Upper lobe of right lung (tissue), 1 donor: ENCODE measurements at regions not wholly inside any gene's neighbourhood (a gene's known extent, or its start where the extent isn't known, plus 50 kb on each side); places are given as distances from the start of the nearest gene placed in this dataset.
A peak's percentile ranks its signal among the peaks of the same experiment; 100 is the strongest.

ENCODE experiments used
- ATAC-seq: fragments of 200-7000 bp; cut with Tn5 transposase; one replicate; pipeline ENCODE4 v1.9.1; 2020; ENCODE audit warnings: mild to moderate bottlenecking, moderate library complexity
- DNase-seq: peaks from one replicate; pipeline ENCODE4 v3.0.0-alpha.2; 2020
- H3K27ac ChIP-seq: fragments of 200-600 bp; one replicate; pipeline ENCODE4 v1.8.0; 2022
- H3K27me3 ChIP-seq: fragments of 200-600 bp; one replicate; pipeline ENCODE4 v1.8.0; 2022; ENCODE audit warnings: mild to moderate bottlenecking
- H3K36me3 ChIP-seq: fragments of 200-600 bp; one replicate; pipeline ENCODE4 v1.8.0; 2022
- H3K4me1 ChIP-seq: fragments of 200-600 bp; one replicate; pipeline ENCODE4 v1.8.0; 2022
- H3K4me3 ChIP-seq: fragments of 200-600 bp; one replicate; pipeline ENCODE4 v1.8.0; 2022; ENCODE audit warnings: mild to moderate bottlenecking
- H3K9me3 ChIP-seq: fragments of 200-600 bp; one replicate; pipeline ENCODE4 v1.8.0; 2022
- CTCF ChIP-seq: fragments of 200-600 bp; IDR thresholded peaks from one replicate; pipeline ENCODE4 v1.8.0; 2022; ENCODE audit warnings: antibody characterized with exemption
- intact Hi-C: fragments of 100-400 bp; cut with DNase I; formaldehyde crosslinking; loops from one replicate; pipeline ENCODE4 v1.11.0; 2022
- donor health status: DM: no; HTN: yes; CAD: no; lungs with severe emphysema.

GRCh38 chr14:22008766-22009165 lies 335.1 kb upstream of the OR4E1 start:
- Histone ChIP-seq H3K9me3 (no peaks in the 10 kb centered on the region), H3K27me3 (no peaks in the 10 kb centered on the region), H3K4me3 (no peak overlapping the region), H3K36me3 (no peaks in the 10 kb centered on the region), H3K27ac (no peak overlapping the region), H3K4me1 (peaks cover 12% of the 10 kb centered on the region)
- ATAC-seq = no peak
- no peak for DNase-seq
- no peak for TF ChIP-seq CTCF
- intact Hi-C loops = no loop called here

DNA sequence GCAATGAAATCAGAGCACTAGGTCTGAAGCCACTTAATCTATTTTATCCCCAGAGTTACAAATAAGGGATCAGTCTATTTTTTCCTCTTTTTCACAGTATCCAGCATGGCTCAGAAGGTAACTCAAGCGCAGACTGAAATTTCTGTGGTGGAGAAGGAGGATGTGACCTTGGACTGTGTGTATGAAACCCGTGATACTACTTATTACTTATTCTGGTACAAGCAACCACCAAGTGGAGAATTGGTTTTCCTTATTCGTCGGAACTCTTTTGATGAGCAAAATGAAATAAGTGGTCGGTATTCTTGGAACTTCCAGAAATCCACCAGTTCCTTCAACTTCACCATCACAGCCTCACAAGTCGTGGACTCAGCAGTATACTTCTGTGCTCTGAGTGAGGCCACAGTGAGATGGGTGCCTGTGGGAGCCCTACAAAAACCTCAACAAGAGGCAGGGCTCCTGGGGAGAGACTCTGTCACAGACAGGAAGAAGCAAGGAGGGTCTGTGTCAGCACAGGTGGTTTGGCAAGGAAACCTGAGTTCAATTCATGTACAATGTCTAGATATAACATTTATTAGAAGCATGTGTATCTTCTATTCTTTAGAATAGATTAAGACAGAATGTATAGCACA lies 334.3 kb upstream of the OR4E1 start:
- no peak for TF ChIP-seq CTCF
- no peak overlapping the region for H3K4me3 ChIP-seq
- no peaks in the 10 kb centered on the region for H3K9me3 ChIP-seq
- no peaks in the 10 kb centered on the region for H3K36me3 ChIP-seq
- no peak for DNase-seq
- peaks cover 12% of the 10 kb centered on the region for H3K4me1 ChIP-seq
- H3K27ac ChIP-seq = no peak overlapping the region
- no peaks in the 10 kb centered on the region for H3K27me3 ChIP-seq
- intact Hi-C loops = no loop called here
- no peak for ATAC-seq

DNA sequence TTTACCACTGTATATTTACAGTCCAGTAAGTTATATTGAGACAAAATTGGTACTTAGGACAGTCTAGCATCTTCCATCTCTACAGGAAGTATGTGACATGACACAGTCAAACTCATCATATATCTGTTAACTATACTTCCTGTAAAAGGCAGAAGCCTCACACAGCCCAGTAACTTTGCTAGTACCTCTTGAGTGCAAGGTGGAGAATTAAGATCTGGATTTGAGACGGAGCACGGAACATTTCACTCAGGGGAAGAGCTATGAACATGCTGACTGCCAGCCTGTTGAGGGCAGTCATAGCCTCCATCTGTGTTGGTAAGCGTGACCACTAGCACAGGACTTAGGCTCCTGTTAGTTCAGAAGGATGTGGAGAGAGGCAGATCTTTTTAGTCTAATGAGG lies 333.7 kb upstream of the OR4E1 start:
- Histone ChIP-seq H3K27ac (no peak overlapping the region), H3K4me1 (peaks cover 12% of the 10 kb centered on the region), H3K27me3 (no peaks in the 10 kb centered on the region), H3K4me3 (no peak overlapping the region), H3K9me3 (no peaks in the 10 kb centered on the region), H3K36me3 (no peaks in the 10 kb centered on the region)
- DNase-seq (no peak), ATAC-seq (no peak)
- TF ChIP-seq CTCF = no peak
- intact Hi-C loops = no loop called here

- intact Hi-C loops = no loop called here
- Histone ChIP-seq H3K9me3 (no peaks in the 10 kb centered on the region), H3K36me3 (no peaks in the 10 kb centered on the region), H3K4me1 (no peaks in the 10 kb centered on the region), H3K27ac (no peak overlapping the region), H3K27me3 (no peaks in the 10 kb centered on the region), H3K4me3 (no peak overlapping the region)
- DNase-seq (no peak), ATAC-seq (peak; percentile 31)
- TF ChIP-seq CTCF = no peak
These were observed 329.8 kb upstream of the OR4E1 start for GRCh38 chr14:22003461-22003860.

DNA sequence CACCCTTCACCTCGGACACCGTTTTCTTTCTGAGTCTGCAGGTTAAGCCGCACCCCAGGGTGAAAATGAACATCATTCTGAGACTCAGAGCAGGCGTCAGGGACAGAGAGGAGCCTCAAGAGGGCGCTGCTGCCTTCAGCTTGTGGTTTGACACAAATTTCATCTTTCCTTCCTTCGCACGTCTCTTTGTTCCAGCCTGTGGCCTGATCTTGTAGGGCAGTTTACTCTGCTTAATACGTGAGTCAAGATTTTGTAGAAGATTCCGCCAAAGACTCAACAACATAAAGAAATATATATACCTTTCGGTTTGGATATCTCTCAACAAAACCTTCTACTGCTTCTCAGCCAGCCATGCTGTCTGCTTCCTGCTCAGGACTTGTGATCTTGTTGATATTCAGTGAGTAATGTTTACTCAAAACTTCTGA lies 329.3 kb upstream of the OR4E1 start:
- H3K9me3 ChIP-seq = no peaks in the 10 kb centered on the region
- ATAC-seq (peak; percentile 63), DNase-seq (no peak)
- intact Hi-C loops = no loop called here
- H3K27me3 ChIP-seq = no peaks in the 10 kb centered on the region
- no peaks in the 10 kb centered on the region for H3K36me3 ChIP-seq
- TF ChIP-seq CTCF = peak; percentile 38
- no peaks in the 10 kb centered on the region for H3K4me1 ChIP-seq
- no peak overlapping the region for H3K4me3 ChIP-seq
- H3K27ac ChIP-seq = no peak overlapping the region

- Histone ChIP-seq H3K4me3 (no peak overlapping the region), H3K9me3 (no peaks in the 10 kb centered on the region), H3K27me3 (no peaks in the 10 kb centered on the region), H3K36me3 (no peaks in the 10 kb centered on the region), H3K4me1 (no peaks in the 10 kb centered on the region), H3K27ac (no peak overlapping the region)
- ATAC-seq (no peak), DNase-seq (no peak)
- intact Hi-C loops = no loop called here
- no peak for TF ChIP-seq CTCF
These were observed 325.8 kb upstream of the OR4E1 start for GRCh38 chr14:21999402-21999801.
